GM19397 (cell line): ENCODE measurements at regions not wholly inside any gene's neighbourhood (a gene's known extent, or its start where the extent isn't known, plus 50 kb on each side); places are given as distances from the start of the nearest gene placed in this dataset.
"Not testable (repeated sequence)": the region's sequence is repeated elsewhere in the genome, so short reads cannot be mapped to it uniquely, and the experiment has no call there.

Source experiments
- ATAC-seq: cut with Tn5 transposase; IDR thresholded peaks from one replicate; pipeline ENCODE4 v1.9.1; 2021; ENCODE audit warnings: mild to moderate bottlenecking, moderate library complexity; ENCODE audit not compliant: unreplicated experiment

DNA sequence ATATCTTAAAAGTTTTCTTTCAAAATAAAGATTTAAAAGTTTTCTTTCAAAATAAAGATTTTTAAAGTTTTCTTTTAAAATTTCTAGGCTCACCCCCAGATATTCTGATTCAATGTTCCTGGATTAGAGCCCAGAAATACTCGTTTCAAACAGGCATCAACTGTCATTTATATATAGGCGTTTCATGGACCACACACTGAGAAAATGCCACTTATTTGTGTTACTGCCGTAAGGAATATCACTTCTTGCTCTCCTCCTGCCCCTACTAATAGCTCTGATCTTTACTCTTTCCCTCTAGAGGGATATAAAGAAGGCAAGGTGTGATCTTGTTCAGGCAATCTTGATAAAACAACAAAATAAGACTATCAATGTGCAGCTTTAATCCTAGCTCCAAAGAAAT is 1324.1 kb downstream of the CDH8 start:
- no peak for ATAC-seq

DNA sequence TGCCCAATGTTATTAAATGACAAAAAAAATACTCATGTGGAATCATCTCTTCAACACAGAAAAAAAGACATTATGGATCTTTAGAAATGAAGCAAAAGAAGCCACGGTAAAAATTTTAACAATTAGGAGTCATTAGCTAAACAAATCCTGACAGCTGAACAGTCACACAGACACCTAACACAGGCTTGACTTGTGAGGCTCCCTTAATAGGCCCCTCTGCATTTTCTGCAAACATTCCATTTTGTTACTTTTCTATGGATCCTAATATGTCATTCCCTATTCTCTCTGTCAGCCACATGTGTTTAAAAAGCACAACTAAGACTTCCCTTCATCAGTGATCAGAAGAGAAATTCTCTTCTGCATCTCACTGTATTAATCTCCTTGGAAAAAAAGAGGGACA is 1331.5 kb downstream of the CDH8 start:
- no peak for ATAC-seq

DNA sequence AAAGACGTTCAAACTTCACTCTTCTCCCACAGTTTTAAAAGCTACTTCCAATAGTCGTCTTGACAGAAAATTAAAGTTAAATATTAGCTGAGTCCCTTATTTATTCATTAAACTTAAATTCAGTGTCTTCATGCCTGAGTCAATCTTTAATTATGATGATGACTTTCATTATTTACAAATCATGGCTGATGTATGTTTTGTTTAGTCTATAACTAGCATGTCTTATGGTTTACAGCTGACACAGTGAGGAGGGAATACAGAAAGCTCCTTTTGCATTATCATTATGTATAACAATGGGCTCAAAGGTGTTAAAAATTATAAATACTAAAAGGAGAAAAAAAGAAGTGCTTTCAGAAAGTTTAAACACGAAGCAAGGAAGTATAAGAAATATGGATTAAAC is 1333.1 kb downstream of the CDH8 start:
- no peak for ATAC-seq

DNA sequence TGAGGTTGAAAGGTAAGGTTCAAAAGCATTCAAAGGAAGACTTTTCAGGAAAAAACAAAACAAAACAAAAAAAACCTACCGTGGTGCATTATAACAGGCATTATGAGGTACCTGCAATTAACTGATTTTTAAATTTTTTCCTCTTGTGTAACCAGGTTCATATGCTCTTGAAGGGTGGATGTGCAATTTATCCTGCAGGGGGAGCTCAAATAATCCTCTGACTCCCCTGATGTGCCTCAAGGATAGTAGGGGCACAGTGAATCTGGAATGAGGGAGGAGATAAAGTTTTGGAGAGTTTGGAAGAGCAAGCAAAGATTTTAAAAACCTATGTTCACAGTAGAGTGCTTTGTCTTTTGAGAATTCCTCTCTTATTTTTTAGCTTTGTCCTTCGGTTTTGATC is 1349.4 kb downstream of the CDH8 start:
- ATAC-seq = no peak

DNA sequence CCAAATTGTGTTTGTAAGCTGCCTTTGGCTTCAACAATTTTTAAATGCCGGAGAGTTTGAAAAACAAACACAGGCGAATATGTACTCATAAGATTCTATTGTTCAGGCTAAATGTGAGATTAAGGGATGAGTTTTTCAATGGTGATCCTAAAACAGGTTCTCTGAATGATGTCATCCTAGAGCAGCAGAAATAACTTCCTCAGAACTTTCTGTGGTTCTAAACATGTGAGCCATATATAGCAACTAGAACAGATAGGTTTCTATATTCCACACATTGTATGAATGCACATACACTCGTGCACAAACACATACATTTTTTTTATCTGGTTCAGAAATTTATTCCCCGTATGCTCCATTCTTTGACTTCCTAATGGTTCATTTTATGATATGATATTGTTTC is 1352.2 kb downstream of the CDH8 start:
- no peak for ATAC-seq

DNA sequence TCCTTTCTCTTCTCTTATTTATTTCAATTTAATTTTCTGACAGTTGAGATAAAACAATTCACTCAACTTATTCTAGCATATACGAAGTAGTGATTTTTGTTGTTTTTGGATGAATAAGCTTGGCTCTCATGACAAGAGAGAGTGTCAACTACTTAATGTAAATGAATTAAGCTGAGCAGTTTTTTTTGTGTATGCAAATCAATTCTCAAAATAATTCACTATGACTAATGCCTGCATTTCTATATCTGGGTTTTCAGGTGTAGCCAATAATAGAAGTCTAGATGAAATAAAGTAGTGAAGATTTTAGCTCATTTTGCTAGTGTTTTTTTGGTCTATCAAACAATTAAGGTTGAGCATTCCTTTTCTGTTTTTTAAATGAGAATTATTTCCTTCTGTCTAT is 1354.0 kb downstream of the CDH8 start:
- ATAC-seq = no peak

DNA sequence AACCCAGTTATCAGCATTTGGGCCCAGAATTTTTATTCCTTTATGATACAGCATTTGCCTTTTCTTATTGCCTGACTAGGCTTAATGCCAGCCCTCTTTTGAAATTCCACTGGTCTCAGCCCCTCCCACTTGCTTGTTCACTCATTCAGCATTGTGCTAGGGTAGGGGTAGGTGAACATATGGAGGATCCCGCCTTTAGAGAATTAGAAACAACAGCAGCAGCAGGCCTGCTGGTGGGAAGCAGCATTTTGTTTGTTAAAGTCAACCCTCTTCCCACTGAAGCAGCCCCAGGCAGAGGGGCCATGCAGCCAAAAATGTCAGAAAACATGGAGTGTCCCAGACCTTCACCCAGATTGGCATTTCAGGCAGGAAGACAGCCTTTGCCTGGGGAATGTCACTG is 1355.2 kb downstream of the CDH8 start:
- no peak for ATAC-seq

DNA sequence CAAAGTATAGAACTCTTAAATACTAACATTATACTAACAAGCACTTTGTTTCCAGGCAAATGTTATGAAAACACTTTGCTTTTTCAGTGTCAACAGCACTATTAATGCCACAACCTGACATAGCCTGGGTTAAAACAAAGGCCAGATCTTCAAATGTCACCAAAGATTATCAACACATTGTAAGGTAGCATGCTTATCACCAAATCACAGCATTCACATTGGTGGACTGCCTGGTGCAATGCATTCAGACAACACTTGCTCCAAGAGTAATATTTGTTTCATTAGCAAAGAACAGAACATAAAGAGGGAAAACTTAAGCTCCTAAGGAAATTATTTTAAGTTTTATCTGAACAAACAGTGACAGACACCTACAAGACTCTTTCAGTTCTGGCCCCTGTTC is 1361.2 kb downstream of the CDH8 start:
- no peak for ATAC-seq

DNA sequence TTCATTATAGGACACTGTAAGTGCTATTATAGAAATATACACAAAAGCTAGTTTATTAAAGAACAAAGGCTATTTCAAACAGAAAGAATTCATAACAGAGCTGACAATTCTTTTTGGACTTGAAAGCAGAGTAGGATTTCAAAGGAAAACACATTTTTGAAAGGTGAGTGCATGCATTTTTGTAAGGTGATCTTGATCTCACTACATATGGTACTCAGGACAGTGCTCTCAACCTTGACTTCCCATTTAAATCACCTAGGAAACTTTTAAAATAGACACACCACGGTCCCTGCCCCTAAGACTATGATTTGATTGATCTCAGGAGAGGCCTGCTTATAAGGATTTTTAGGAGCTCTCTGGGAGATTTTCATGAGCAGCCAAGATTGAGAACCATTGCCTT is 1362.0 kb downstream of the CDH8 start:
- ATAC-seq = no peak

DNA sequence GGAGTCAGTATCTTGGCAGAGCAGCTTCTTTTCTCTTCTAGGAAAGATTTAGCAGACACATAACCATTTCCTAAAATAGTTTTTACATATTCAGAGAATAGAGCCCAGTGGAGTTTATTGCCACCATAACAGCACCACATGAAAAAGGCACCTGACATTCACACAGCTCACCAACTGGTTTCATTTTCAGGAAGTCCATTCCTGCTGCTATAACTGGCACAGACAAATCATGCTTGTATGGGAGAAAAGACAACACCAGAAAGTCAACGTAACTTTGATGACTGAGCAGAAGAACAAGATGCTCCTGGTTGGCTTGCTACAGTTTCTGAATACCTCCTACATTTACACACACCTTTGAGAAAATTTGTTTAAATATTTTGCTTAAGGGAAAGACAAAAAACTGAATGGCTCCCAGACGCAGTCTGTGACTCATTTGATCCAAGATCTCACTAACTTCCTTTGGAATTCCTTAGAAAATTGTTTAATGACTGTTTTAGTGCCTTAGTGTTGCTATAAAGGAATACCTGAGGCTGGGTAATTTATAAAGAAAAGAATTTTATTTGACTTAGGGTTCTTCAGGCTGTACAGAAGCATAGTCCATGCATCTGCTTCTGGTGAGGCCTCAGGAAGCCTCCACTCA is 1380.6 kb downstream of the CDH8 start:
- no peak for ATAC-seq

DNA sequence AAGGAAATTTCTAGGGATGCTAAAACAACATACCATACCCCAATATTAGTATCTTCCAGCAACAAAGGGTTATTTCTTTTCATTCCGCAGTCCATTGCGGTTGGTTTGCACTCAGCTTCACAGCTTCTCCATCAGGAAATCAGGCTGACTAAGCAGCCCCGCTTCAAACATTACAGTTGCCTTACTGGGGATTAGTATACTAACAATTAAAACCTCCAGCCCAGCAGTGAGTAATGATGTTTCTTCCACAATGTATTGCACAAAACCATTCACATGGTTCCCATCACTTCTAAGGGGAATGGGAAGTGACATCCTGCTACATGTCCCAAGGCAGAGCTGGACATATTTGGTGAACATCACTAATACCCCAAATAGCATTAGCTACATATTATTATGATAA is 1384.9 kb downstream of the CDH8 start:
- ATAC-seq = no peak

DNA sequence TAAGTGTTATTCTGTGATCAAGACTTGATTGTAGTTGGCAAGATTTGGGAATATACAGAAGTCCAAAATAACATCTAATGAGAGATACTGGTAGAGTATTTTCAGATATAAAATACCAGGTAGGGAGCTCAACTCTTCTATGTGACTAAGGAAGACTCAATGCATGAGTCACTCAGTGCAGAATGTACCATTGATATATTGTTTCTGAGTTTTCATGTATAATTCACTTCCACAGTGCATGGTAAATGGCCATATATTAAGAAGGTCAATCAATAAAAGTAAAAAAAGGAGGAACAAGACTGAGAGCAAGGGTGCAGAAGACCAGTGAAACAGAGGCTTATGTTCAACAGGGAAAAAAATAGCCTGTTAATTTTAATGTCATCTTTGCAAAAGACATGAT is 1387.9 kb downstream of the CDH8 start:
- no peak for ATAC-seq

GRCh38 chr16:60647388-60647787 is 1388.8 kb downstream of the CDH8 start:
- ATAC-seq = not testable (repeated sequence)

DNA sequence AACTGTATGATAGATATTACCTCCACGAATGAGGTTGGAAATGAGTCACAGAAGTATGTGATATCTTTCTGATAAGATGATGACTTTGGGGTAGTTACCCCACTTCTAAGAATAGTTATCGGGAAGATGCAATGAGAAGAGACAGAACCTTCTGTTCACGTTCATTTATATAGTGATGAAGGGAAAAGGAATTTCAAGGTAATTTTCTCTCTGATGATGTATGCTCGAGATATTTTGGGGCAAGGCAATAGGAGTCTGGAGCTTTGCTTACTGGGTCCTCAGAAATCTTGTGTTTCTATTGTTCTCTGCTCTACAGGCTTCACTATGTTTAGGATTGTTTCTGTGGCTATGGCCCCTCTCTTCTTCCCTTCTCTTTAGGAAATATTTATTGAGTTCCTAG is 1389.6 kb downstream of the CDH8 start:
- no peak for ATAC-seq

DNA sequence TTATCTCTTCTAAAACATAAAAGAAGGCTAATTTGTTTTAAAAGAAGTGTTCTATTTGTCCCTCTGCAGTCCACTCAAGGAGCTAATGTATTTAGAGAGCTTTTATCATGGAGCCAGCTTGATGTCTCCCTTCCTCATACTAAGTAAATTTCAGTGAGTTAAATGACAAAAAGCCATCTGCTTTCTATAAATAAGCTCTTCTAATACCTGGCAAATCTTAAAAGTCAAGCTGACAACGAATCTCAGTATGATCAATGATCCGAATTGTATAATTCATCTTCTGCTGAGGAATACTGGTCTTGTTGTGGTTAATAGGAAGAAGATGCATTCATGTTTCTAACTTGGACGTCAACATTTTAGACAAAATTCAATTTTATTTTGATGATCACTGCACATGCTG is 1390.7 kb downstream of the CDH8 start:
- ATAC-seq = no peak

GRCh38 chr16:60642956-60643355 is 1393.3 kb downstream of the CDH8 start:
- ATAC-seq = no peak

GRCh38 chr16:60641067-60641665 is 1395.1 kb downstream of the CDH8 start:
- no peak for ATAC-seq

- no peak for ATAC-seq
Measured at GRCh38 chr16:60640038-60640437, 1396.2 kb downstream of the CDH8 start.

DNA sequence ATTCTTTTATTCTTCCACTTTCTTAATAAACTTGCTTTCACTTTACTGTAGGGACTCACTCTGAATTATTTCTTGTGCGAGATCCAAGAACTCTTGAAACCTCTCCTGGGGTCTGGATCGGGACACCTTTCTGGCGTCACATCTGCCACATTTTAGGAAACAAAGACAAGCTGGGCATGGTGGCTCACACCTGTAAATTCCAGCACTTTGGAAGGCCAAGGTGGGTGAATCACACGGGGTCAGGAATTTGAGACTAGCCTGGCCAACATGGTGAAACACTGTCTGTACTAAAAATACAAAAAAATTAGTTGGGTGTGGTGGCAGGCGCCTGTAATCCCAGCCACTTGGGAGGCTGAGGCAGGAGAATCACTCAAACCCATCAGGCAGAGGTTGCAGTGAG is 1399.6 kb downstream of the CDH8 start:
- not testable (repeated sequence) for ATAC-seq

DNA sequence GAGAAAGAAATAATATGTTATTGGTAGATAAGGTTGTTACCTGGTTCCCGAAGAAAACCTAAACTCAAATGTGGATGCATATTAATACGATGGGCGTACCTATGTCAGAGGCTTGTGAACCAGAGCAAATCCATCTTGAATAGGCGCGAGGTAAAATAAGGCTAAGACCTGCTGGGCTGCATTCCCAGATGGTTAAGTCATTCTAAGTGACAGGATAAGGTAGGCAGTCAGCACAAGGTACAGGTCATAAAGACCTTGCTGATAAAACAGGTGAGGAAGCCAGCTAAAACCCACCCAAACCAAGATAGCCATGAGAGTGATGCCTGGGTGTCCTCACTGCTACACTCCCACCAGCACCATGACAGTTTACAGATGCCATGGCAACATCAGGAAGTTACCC is 1400.1 kb downstream of the CDH8 start:
- no peak for ATAC-seq

GRCh38 chr16:60635548-60635947 is 1400.7 kb downstream of the CDH8 start:
- no peak for ATAC-seq

DNA sequence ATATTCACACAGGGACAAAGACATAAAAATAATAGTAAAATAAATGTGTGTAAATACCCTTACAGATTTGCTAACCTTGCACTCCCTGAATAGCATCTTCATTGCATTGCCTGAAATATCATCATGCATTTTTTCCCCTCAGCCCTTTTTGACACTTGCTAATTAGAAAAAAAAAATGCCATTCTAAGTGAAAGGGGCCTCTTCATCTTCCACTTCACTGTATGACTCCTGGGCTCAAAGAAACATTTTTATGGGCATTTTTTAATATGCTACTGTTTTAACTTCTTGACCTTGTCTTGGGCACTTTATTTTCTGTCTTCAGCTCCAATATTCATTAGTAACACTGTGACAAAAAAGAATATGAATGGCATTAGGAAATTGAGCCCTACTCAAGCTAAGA is 1424.4 kb downstream of the CDH8 start:
- ATAC-seq = no peak

- no peak for ATAC-seq
Measured at GRCh38 chr16:60608971-60609370, 1427.3 kb downstream of the CDH8 start.
